DMS114 treated with DMSO at 0.1 percent for 48 hours (cell line): ENCODE measurements at regions not wholly inside any gene's neighbourhood (a gene's known extent, or its start where the extent isn't known, plus 50 kb on each side); places are given as distances from the start of the nearest gene placed in this dataset.
"Not testable (repeated sequence)": the region's sequence is repeated elsewhere in the genome, so short reads cannot be mapped to it uniquely, and the experiment has no call there.

Experiments
- DNase-seq: peaks from one replicate; lab custom pipeline; 2025; ENCODE audit not compliant: unreplicated experiment; lab: John Stamatoyannopoulos, UW

GRCh38 chr6:144359783-144360182 is 74.6 kb downstream of the UTRN start:
- no peak for DNase-seq

GRCh38 chr6:144360401-144360800 is 75.3 kb downstream of the UTRN start:
- no peak for DNase-seq

GRCh38 chr6:144361016-144361415 is 75.9 kb downstream of the UTRN start:
- DNase-seq, result no peak

GRCh38 chr6:144362042-144363018 is 77.2 kb downstream of the UTRN start:
- no peak for DNase-seq

- no peak for DNase-seq
These were observed 79.1 kb downstream of the UTRN start for GRCh38 chr6:144364208-144364720.

- DNase-seq, result no peak
These were observed 79.6 kb downstream of the UTRN start for GRCh38 chr6:144364782-144365181.

GRCh38 chr6:144365271-144365670 is 80.1 kb downstream of the UTRN start:
- DNase-seq, result no peak

- not testable (repeated sequence) for DNase-seq
These were observed 84.6 kb downstream of the UTRN start for GRCh38 chr6:144369696-144370095.

GRCh38 chr6:144372116-144372515 is 87.0 kb downstream of the UTRN start:
- DNase-seq, result no peak

- no peak for DNase-seq
These were observed 87.8 kb downstream of the UTRN start for GRCh38 chr6:144372611-144373594.

GRCh38 chr6:144374525-144374924 is 89.4 kb downstream of the UTRN start:
- DNase-seq, result not testable (repeated sequence)

GRCh38 chr6:144377586-144378210 is 92.6 kb downstream of the UTRN start:
- no peak for DNase-seq

GRCh38 chr6:144378437-144378836 is 93.3 kb downstream of the UTRN start:
- no peak for DNase-seq

GRCh38 chr6:144379356-144379755 is 94.2 kb downstream of the UTRN start:
- DNase-seq, result no peak

- not testable (repeated sequence) for DNase-seq
These were observed 96.4 kb downstream of the UTRN start for GRCh38 chr6:144381499-144381898.

- no peak for DNase-seq
These were observed 98.2 kb downstream of the UTRN start for GRCh38 chr6:144383336-144383735.

GRCh38 chr6:144384427-144384826 is 99.3 kb downstream of the UTRN start:
- DNase-seq, result no peak

- not testable (repeated sequence) for DNase-seq
These were observed 104.3 kb downstream of the UTRN start for GRCh38 chr6:144389474-144389873.

- DNase-seq, result no peak
These were observed 105.1 kb downstream of the UTRN start for GRCh38 chr6:144390202-144390601.

GRCh38 chr6:144390886-144391285 is 105.8 kb downstream of the UTRN start:
- no peak for DNase-seq

- no peak for DNase-seq
These were observed 107.4 kb downstream of the UTRN start for GRCh38 chr6:144392536-144392935.
